ENCODE measurements at regions not wholly inside any gene's neighbourhood (a gene's known extent, or its start where the extent isn't known, plus 50 kb on each side); places are given as distances from the start of the nearest gene placed in this dataset.
"Not testable (repeated sequence)": the region's sequence is repeated elsewhere in the genome, so short reads cannot be mapped to it uniquely, and the experiment has no call there.

DNA sequence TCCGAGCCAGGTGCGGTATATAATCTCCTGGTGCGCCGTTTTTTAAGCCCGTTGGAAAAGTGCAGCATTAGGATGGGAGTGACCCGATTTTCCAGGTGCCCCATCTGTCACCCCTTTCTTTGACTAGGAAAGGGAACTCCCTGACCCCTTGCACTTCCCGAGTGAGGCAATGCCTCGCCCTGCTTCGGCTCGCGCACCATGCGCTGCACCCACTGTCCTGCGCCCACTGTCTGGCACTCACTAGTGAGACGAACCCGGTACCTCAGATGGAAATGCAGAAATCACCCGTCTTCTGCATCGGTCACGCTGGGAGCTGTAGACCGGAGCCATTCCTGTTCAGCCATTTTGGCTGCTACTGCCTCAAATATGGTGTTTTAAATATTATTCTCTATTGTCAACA, 198.0 kb downstream of the MEIS1 start:
- DNase-seq, result not testable (repeated sequence)

DNA sequence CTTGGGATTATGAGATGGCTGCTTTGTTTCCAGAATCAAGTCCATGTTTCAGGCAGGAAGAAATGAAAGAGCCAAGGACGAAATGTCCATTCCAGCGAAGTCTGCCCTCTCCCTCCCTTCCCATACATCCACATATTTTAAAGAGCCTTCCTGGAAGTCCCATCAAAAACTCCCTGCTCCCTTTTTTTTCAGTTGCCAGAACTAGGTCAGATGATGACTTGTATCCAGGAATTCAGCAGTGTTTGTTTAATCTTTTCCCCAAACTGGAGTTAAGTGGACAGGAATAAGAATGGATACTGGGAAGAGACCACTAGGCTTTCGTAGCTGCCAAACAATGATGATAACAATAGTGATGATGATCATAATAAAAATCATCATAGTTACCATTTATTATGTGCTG, 198.7 kb downstream of the MEIS1 start:
- DNase-seq, result no peak

- DNase-seq, result no peak
Observed at GRCh38 chr2:66634784-66635183, 199.9 kb downstream of the MEIS1 start.

- DNase-seq, result no peak
Observed at GRCh38 chr2:66641685-66642084, 206.8 kb downstream of the MEIS1 start.

DNA sequence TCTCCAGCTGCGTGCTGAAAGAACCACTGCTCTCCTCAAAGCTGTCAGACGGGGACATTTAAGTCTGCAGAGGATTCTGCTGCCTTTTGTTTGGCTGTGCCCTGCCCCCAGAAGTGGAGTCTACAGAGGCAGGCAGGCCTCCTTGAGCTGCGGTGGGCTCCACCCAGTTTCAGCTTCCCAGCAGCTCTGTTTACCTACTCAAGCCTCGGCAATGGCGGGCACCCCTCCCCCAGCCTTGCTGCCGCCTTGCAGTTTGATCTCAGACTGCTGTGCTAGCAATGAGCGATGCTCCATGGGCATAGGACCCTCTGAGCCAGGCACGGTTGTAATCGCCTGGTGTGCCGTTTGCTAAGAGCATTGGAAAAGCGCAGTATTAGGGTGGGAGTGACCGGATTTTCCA, 213.2 kb downstream of the MEIS1 start:
- not testable (repeated sequence) for DNase-seq

- no peak for DNase-seq
Observed at GRCh38 chr2:66649006-66649405, 214.1 kb downstream of the MEIS1 start.

DNA sequence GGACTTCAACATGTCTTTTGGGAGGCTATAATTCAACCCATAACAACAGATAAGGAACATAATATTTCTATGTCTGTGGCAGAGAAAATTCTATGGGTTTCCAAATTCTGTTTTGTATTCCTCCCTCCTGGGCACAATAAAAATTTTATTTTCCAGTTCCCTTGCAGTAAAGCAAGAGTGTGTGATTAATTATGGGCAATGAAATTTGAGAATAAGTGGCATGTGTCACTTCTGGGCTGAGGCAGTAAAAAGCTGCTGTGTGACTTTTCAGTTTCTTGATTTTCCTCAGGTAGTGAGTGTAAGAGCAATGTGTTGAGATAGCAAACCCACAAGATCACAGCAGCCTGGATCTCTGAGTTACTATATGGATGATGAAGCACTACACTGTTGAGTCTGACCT, 216.4 kb downstream of the MEIS1 start:
- DNase-seq, result no peak

GRCh38 chr2:66660804-66661203, 225.9 kb downstream of the MEIS1 start:
- DNase-seq, result no peak

DNA sequence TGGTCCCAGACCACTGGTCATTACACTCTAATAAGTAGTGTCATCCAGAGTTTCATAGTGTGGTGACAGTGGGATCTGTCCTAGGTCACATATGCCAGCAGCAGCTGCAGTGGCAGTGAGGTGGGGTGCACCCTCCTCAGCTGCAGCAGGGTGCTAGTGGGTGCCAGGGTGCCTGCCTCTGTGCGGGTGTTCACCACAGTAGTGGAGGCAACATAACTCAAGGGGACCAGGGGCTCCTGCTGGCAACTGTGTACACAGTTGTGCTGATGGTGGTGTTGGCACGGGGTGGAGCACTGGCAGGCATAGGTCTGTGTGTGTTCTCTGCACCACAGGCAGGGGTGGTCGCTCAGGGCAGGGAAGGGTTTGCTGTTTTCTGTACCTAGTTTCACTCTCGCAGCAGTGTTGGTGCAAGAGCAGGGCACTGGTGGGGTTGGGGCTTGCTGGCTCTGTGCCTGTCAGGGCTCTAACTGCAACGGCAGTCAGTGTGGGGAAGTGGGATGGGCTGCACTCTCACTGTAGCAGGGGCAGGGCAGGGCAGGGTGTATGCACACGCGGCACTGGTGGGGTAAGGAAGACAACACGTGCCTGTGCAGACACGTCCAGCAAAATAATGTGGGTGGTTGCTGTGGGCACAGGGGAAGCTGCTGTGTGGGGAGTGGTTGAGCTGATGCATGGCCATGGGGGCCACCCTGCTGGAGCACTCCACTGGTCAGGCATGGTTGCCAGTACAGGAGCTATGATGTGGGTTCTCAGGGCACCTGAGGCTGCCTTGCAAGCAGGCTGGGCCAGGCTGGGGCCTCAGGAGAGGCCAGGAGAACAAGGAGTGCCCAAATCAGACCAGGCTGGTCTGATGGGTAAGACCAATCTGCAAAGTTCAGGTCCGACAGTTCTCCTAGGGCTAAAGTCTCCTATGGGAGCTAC, 226.6 kb downstream of the MEIS1 start:
- DNase-seq, result peak; percentile 5

DNA sequence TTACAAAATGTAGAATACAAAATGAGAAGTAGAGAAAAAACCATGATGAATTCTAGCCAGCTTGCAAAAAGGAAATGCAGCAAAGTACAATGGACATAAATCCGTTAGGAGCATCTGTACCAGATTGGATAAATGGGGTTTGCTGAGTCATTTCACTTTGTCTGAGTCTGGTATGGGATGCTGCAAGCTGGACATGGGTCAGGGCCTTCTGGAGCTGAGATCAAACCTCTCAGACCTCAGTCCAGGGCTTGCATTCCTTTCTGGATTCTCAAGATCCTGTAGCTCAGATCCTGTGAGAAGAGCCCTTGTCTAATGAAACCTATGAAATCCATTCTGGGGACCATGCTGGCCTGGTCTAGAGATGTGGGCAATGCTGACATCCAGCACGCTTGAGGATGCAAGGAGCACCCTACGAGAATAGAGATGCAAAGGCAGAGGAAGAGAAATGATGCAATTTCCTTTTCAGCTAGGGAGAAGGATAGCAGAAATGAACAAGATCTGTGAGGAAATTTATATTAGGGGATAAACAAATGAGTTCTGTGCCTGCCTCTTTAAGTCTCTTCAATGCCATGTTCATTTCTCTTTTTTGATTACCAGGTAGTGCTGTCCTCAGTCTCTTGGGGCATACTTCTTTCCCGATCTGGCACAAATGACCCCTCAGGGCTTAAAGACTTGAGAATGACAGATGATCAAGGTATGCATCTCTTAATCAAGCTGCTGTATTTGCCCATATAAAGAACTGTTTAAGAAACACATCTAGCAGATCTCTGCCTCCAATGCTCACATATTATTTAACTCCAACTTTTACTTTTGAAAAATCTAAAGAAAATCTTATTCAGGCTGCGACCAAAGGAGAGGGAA, 230.4 kb downstream of the MEIS1 start:
- no peak for DNase-seq

GRCh38 chr2:66667301-66667700, 232.4 kb downstream of the MEIS1 start:
- peak; percentile 3 for DNase-seq

DNA sequence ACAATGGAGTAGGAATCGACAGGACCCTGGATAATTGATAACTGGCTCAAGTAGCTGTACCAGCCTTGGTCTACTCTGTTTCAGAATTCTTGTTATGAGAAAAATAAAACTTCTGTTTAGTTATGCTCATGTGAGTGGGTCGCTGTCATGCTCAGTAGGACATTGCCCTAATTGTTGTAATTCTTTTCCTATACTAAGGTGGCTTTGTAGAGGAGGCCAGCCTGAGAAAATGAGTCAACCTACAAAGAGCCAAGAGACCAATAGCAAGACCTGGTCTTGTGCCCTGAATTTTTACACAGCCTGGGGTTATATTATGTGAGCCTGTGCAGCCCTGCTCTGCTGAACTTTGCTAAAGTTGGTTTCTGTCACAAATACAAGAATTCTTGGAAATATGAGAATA, 238.4 kb downstream of the MEIS1 start:
- no peak for DNase-seq

- no peak for DNase-seq
Observed at GRCh38 chr2:66674087-66674486, 239.2 kb downstream of the MEIS1 start.

- DNase-seq, result no peak
Observed at GRCh38 chr2:66675591-66675990, 240.7 kb downstream of the MEIS1 start.

GRCh38 chr2:66679442-66679841, 244.5 kb downstream of the MEIS1 start:
- DNase-seq, result no peak

DNA sequence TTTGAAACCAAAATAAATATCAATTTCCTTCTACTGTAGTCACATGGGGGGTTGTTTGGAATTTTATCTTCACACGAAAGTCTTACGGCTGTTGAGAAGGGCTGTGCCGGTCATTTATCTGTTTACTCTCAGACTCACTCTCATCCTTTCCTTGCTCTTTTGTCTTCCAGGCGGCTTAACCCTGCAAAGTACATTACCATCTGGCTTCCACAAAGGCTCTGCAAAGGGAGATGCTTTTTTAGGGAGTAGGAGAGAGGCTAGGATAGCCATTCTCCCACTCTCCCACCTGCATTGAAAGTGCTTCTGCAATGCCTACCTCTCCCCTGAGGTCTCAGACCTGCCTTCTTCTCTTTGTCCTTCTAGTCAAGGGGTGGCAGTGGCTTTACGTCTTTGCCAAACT, 247.6 kb downstream of the MEIS1 start:
- DNase-seq, result no peak

GRCh38 chr2:66683064-66683463, 248.1 kb downstream of the MEIS1 start:
- DNase-seq, result no peak

DNA sequence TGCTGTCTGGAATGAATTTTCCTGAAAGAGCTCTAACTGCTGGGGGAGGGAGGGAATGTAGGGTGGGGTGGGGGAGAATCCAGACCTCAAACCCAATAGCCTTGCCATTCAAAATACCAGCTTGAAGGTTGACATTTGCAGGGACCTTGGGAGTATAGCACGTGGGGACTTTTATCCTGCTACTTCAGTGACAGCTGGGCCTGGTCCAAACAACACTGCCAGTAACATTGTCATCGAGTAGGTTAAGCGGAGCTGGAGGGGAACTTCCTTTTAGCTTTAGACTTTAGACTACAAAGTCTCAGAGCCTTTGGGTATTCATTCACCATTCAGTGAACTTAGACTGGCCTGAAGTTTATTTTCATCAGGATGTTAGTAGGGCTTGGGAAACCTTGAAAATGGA, 248.7 kb downstream of the MEIS1 start:
- DNase-seq, result no peak

GRCh38 chr2:66684289-66684688, 249.4 kb downstream of the MEIS1 start:
- DNase-seq, result no peak

- DNase-seq, result no peak
Observed at GRCh38 chr2:66686755-66687154, 251.8 kb downstream of the MEIS1 start.

DNA sequence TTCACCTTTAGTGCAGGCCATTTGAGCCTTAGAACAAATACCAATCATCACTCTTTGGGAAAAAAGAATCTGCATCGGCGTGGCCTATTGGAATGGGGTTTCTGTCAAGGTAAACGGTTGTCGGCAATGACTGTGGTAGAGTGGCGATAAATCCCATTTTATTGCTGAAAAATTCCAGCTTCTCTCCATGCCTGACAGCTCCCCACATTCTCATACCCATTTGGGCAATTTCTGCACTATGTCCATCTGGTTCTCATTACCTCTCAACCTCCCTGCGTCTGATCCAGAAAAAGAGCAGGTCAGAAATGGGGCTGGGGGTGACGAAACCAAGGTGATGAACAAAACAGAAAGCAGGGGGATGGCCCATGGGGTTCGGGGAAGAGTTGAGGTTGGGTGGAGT, 254.0 kb downstream of the MEIS1 start:
- DNase-seq, result no peak

GRCh38 chr2:66689456-66690051, 254.6 kb downstream of the MEIS1 start:
- DNase-seq, result no peak
